T-helper 1 cell treated with Interleukin-12 subunit alpha and Interleukin-12 subunit beta and Interleukin-4 antibody, amounts not matched to agents 30 μg/mL and 1 μg/mL, for 36 hours (primary cell): ENCODE measurements at regions not wholly inside any gene's neighbourhood (a gene's known extent, or its start where the extent isn't known, plus 50 kb on each side); places are given as distances from the start of the nearest gene placed in this dataset.
"Not testable (repeated sequence)": the region's sequence is repeated elsewhere in the genome, so short reads cannot be mapped to it uniquely, and the experiment has no call there.

Source experiments
- H3K27ac Mint-ChIP-seq: one replicate; pipeline ENCODE4 v1.8.0; 2021; ENCODE audit warnings: mild to moderate bottlenecking, mixed read lengths
- H3K27me3 Mint-ChIP-seq: one replicate; pipeline ENCODE4 v1.8.0; 2021; ENCODE audit warnings: low read depth, mixed read lengths
- H3K36me3 Mint-ChIP-seq: one replicate; pipeline ENCODE4 v1.8.0; 2021; ENCODE audit warnings: low read depth, mixed read lengths
- H3K4me1 Mint-ChIP-seq: one replicate; pipeline ENCODE4 v1.8.0; 2021; ENCODE audit warnings: low read depth, mixed read lengths
- H3K4me3 Mint-ChIP-seq: one replicate; pipeline ENCODE4 v1.8.0; 2021; ENCODE audit warnings: mild to moderate bottlenecking, moderate library complexity, mixed read lengths
- H3K9me3 Mint-ChIP-seq: one replicate; pipeline ENCODE4 v1.8.0; 2021; ENCODE audit warnings: mixed read lengths

DNA sequence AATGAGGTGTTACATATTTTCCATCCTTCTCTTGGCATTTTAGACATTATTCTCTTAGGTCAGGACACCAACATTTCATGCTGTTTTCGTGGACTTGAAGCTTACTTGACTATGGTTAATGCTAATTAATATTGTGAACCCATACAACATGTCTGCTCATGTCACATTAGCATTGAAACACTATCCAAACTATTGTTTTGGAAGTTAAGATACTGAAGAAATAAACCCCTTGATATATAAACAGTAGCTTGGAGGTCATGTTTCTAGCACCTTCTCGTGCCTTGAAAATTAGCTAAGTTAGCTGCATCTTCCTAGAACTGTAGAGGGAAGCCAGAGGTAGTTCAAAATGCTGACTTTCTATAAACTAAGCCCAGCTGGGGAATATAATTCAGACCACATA is 288.8 kb downstream of the LTN1 start:
- H3K27me3 Mint-ChIP-seq = no peaks in the 10 kb centered on the region
- no peak overlapping the region for H3K27ac Mint-ChIP-seq
- H3K4me1 Mint-ChIP-seq = no peaks in the 10 kb centered on the region
- H3K36me3 Mint-ChIP-seq = peaks cover 7% of the 10 kb centered on the region
- peaks cover 18% of the 10 kb centered on the region for H3K9me3 Mint-ChIP-seq
- H3K4me3 Mint-ChIP-seq = no peak overlapping the region

DNA sequence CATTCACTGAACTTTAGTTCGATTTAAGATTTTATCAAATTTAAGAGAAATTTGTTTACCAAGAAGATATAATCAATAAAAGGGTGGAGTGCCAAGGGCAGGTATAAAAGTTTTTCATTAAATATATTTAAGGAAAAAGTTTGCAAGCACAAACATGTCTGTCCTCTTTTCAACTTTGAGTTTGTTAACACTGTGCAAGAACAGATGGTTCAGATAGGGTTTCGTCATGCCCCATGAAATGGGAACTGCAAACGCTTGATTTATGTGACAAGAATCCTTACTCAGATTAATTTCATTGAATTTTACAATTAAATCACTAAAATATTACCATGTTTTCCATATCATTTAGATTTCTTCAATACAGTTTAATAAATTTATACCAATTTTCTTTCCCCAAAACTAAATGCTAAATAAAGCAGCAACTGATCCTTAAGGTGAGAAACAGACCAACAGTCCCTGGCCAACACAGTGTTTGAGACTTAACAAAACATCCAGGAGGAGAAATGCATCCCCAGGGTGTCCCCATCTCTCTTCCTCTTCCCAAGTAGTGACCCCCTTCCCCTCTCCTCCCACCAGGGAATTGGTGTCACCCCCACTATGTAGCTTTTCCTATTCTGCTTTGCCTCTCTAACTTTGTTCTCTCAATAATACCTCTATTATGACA is 292.9 kb downstream of the LTN1 start:
- Mint-ChIP-seq H3K27me3 (no peaks in the 10 kb centered on the region), H3K9me3 (peaks cover 15% of the 10 kb centered on the region), H3K4me1 (no peaks in the 10 kb centered on the region), H3K27ac (no peak overlapping the region), H3K4me3 (no peak overlapping the region), H3K36me3 (peaks cover 5% of the 10 kb centered on the region)

DNA sequence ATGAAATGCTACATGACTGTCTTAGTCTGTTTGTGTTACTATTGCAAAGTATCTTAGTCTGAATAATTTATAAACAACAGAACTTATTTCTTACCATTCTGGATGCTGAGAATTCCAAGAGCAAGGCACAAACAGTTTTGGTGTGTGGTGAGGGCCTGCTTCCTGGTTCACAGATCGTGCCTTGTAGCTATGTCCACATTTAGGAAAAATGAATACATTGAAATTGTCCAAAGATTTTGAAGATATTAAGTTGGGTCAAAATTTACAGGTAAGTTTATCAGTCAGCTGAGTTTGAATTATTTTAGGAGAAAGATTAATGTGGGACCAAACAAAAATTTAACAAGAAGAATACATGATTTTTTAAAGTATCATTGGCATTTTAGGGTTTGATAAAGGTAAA is 293.5 kb downstream of the LTN1 start:
- peaks cover 15% of the 10 kb centered on the region for H3K9me3 Mint-ChIP-seq

DNA sequence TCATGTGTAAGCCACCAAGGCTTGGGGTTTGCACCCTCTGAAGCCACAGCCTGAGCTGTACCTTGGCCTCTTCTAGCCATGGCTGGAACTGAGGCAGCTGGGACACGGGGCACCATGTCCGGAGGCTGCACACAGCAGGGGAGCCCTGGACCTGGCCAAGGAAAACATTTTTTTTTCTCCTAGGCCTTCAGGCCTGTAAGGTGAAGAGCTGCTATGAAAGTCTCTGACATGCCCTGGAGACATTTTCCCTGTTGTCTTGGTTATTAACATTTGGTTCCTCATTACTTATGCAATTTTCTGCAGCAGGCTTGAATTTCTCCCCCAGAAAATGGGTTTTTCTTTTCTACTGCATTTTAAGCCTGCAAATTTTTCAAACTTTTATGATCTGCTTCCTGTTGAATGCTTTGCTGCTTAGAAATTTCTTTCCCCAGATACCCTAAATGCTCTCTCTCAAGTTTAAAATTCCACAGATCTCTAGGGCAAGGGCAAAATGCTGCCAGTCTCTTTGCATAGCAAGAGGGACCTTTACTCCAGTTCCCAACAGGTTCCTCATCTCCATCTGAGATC is 295.8 kb downstream of the LTN1 start:
- no peaks in the 10 kb centered on the region for H3K36me3 Mint-ChIP-seq
- no peak overlapping the region for H3K27ac Mint-ChIP-seq
- no peak overlapping the region for H3K4me3 Mint-ChIP-seq
- H3K4me1 Mint-ChIP-seq = no peaks in the 10 kb centered on the region
- H3K27me3 Mint-ChIP-seq = no peaks in the 10 kb centered on the region
- H3K9me3 Mint-ChIP-seq = peaks cover 2% of the 10 kb centered on the region

More for the DNA sequence above, 293.5 kb downstream of the LTN1 start:
- Mint-ChIP-seq H3K4me3 (no peak overlapping the region), H3K27ac (no peak overlapping the region), H3K36me3 (peaks cover 5% of the 10 kb centered on the region), H3K4me1 (no peaks in the 10 kb centered on the region), H3K27me3 (no peaks in the 10 kb centered on the region)

DNA sequence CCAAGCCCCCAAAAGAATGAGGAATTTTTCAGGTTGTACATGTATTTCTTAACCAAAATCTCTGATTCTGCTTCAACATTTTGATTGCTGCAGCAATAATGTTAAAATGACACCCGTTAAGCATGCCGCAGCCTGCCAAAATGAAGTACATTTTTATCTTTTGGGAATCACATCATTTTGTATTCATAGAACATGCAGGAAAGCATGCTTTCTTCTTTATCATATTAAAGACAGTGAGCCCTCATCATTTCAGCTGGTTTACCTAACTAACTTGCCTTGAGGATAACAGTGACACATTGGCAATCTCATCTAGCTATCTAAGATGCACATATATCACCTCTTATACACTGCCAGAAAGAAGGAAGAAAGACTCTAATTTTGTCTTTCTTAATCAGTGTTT is 299.2 kb downstream of the LTN1 start:
- Mint-ChIP-seq H3K4me3 (no peak overlapping the region), H3K9me3 (no peaks in the 10 kb centered on the region), H3K27ac (no peak overlapping the region), H3K27me3 (no peaks in the 10 kb centered on the region), H3K36me3 (no peaks in the 10 kb centered on the region), H3K4me1 (no peaks in the 10 kb centered on the region)

DNA sequence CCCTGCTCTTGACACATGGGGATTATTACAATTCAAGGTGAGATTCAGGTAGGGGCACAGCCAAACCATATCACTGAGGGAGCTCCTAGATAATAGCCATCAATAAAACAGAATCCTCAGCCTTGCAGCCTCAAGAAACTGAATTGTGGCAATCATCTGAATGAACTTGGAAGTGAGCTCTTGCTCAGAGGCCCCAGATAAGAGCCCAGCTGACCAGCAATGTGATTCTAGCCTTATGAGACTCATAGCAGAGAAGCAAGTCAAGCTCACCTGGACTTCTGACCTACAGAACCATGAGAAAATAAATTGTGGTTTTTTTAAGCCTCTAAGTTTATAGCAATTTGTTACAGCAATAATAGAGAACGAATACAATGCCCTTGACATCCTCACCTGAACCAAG is 302.5 kb downstream of the LTN1 start:
- no peak overlapping the region for H3K4me3 Mint-ChIP-seq
- no peaks in the 10 kb centered on the region for H3K9me3 Mint-ChIP-seq
- no peak overlapping the region for H3K27ac Mint-ChIP-seq
- no peaks in the 10 kb centered on the region for H3K27me3 Mint-ChIP-seq
- peaks cover 2% of the 10 kb centered on the region for H3K4me1 Mint-ChIP-seq
- H3K36me3 Mint-ChIP-seq = no peaks in the 10 kb centered on the region

DNA sequence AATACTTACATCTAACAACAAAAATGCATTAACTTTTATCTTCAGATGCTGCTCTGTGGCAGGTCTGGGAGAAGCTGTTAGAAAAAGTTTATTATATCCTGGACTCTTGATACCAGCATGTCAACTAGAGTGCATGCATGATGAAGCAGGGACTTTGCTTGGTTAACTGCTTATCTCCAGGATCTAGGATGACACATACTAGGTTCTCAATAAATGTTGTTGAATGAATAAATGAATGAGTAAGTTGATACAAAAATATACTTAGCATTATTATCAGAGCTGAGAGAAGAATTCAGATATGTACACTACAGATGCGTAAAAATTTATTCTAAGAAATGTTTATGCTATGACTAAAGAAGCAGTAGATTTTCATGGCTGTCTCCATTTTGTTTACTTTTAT is 304.3 kb downstream of the LTN1 start:
- peaks cover 2% of the 10 kb centered on the region for H3K36me3 Mint-ChIP-seq
- H3K27ac Mint-ChIP-seq = no peak overlapping the region
- peaks cover 2% of the 10 kb centered on the region for H3K4me1 Mint-ChIP-seq
- H3K27me3 Mint-ChIP-seq = no peaks in the 10 kb centered on the region
- H3K4me3 Mint-ChIP-seq = no peak overlapping the region
- peaks cover 3% of the 10 kb centered on the region for H3K9me3 Mint-ChIP-seq

DNA sequence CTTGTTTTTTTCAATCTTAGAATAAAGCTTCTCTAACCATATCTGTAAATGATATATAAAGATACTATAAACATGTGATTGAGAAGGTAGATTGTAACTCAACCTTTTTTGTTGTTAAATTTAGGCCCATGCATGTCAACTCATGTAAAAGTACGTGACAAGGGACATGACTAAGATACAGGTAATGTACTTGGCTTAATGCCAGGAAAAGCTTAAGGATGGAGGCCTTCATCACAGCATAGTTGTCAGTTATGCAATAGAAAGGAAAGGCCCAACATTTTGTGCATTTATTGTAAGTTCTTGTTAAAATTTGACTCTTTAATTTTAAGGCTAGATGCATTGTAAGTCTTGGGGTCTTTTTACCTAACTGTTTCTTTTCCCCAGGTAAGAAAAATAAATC is 305.1 kb downstream of the LTN1 start:
- Mint-ChIP-seq H3K27me3 (no peaks in the 10 kb centered on the region), H3K4me3 (no peak overlapping the region), H3K9me3 (peaks cover 3% of the 10 kb centered on the region), H3K27ac (no peak overlapping the region), H3K36me3 (peaks cover 2% of the 10 kb centered on the region), H3K4me1 (peaks cover 2% of the 10 kb centered on the region)

DNA sequence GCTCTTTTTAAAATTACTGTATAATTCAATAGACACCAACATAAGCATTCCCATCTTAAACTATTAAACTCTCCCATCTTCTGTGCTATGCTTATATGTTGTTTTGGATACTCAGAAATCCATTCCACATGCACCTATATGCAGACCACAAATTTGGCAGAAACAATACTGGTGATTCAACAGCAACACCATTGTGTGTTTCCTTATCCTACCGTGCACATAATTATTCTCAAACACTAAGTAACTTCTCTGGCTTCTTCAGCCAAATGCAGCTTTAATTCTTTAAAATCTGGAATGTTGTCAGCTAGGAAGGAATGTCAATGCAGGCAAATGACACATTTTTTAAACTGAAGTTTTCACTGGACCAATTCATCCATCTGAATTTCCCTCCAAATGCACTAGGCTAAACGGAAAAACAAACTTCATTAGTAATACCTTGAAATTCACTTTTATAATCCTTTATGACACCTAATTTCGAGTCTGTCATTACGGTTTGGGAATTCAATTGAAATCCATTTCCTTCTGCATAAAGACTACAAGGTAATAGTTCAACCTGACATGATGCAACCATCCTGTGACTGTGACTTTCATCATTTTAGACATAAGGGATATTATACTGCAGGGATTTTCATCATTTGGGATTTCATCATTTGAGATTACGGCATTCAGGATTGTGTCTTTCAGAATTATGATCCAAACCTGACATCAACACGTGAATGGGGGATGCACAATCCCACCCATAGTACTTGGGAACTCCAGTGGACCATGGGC is 308.5 kb downstream of the LTN1 start:
- Mint-ChIP-seq H3K4me1 (peaks cover 3% of the 10 kb centered on the region), H3K4me3 (no peak overlapping the region), H3K9me3 (peaks cover 6% of the 10 kb centered on the region), H3K27me3 (no peaks in the 10 kb centered on the region), H3K27ac (no peak overlapping the region), H3K36me3 (peaks cover 2% of the 10 kb centered on the region)

DNA sequence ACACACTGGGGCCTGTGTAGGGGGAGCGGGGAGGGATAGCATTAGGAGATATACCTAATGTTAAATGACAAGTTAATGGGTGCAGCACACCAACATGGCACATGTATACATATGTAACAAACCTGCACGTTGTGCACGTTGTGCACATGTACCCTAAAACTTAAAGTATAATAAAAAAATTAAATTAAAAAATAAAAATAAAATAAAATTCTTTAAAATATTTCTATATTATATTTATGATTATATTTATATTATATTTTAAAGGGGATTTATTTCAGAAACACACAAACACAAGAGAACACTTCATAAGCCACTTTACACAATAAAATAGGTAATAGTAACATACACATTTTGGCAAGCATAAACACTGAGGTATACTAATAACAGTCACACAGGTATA is 309.8 kb downstream of the LTN1 start:
- H3K27me3 Mint-ChIP-seq, H3K4me3 Mint-ChIP-seq, H3K27ac Mint-ChIP-seq, H3K36me3 Mint-ChIP-seq, H3K4me1 Mint-ChIP-seq: not testable (repeated sequence)
- H3K9me3 Mint-ChIP-seq = peaks cover 12% of the 10 kb centered on the region

DNA sequence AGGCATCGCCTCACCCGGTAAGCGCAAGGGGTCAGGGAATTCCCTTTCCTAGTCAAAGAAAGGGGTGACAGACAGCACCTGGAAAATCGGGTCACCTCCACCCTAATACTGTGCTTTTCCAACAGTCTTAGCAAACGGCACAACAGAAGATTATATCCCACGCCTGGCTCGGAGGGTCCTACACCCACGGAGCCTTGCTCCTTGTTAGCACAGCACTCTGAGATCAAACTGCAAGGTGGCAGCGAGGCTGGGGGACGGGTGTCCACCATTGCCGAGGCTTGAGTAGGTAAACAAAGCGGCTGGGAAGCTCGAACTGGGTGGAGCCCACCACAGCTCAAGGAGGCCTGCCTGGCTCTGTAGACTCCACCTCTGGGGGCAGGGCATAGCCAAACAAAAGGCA is 315.6 kb downstream of the LTN1 start:
- not testable (repeated sequence) for H3K27ac Mint-ChIP-seq, H3K27me3 Mint-ChIP-seq, H3K9me3 Mint-ChIP-seq, H3K36me3 Mint-ChIP-seq, H3K4me1 Mint-ChIP-seq, H3K4me3 Mint-ChIP-seq

DNA sequence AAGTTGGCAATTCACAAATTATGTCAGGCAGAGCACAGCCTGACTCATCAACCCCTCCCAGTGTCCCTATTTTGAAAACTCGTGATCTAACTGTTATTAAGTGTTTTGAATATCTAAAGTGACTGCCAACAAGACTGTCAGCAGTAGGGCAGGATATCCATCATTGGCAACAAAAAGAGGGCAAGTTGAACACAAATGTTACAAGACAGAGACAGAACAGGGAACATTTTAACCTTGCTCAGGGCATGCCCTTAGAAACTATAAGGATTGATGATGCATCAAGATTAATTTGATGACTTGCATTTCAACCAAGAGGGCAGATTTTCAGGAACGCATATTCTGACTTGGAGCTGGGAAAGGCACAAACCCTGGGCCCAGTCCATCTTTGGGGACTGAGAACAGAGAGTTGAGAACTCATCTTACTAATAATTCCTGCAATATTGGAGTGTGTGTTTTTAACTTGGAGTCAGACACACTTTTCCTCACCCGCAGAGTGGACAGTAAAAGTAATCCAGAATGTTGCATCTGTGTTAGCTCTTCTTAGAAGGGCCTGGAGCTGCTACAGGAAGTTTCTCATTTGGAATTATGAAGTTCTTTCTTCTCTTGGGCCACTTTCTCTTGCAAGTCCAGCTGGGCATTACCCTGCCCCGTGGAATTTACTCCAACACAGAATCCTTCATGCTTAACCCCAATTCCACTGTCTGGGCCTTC is 317.2 kb downstream of the LTN1 start:
- H3K4me3 Mint-ChIP-seq = no peak overlapping the region
- H3K4me1 Mint-ChIP-seq = peaks cover 1% of the 10 kb centered on the region
- no peaks in the 10 kb centered on the region for H3K36me3 Mint-ChIP-seq
- no peaks in the 10 kb centered on the region for H3K27me3 Mint-ChIP-seq
- H3K27ac Mint-ChIP-seq = no peak overlapping the region
- H3K9me3 Mint-ChIP-seq = peaks cover 12% of the 10 kb centered on the region

DNA sequence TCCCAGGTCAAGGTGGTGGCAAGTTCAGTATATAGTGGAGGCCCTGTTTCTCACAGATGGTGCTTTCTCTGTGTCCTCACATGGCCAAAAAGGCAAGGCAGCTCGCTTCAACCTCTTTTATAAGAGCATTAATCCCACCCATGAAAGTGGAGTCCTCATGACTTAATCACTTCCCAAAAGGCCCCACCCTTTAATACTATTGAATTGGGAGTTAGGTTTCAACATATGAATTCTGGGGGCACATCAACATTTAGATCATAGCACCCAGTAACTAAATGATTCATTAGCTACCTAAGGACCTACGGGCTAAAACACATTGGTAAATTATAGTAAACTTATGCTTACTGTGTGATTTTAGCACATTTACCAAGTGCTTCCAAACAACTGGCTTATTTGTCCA is 317.9 kb downstream of the LTN1 start:
- Mint-ChIP-seq H3K4me1 (no peaks in the 10 kb centered on the region), H3K9me3 (peaks cover 11% of the 10 kb centered on the region), H3K36me3 (no peaks in the 10 kb centered on the region)

DNA sequence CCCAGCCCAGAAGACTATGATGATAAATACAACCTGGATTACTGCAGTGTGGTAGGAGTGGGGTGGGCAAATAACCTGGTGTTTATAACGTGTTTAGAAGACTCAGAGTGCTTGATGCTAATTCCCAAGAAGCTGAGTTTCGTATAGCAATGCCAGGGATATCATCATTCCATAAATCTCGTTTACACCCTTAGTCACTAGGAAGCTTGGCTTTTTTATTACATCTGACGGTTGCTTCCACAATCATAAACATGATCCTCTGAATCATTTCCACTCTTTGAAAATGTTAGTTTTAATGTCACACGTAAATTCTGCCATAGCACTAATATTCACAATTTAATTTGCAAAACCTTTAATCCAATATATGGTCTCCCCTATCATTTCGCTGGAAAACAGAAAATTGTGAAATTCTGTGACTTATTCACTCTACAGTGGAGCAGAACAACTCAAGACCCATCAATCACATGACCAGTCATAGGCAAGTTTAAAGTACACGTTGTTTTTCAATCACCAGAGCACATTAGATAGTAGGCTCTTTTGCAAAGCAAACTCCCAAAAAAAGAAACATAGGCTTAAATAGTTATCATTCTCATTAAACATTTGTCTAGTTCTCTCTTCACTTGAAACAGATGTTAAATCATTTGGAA is 321.0 kb downstream of the LTN1 start:
- peaks cover 6% of the 10 kb centered on the region for H3K9me3 Mint-ChIP-seq
- peaks cover 2% of the 10 kb centered on the region for H3K36me3 Mint-ChIP-seq
- no peaks in the 10 kb centered on the region for H3K27me3 Mint-ChIP-seq
- H3K27ac Mint-ChIP-seq = no peak overlapping the region
- peaks cover 2% of the 10 kb centered on the region for H3K4me1 Mint-ChIP-seq
- no peak overlapping the region for H3K4me3 Mint-ChIP-seq

More for the DNA sequence above, 317.9 kb downstream of the LTN1 start:
- Mint-ChIP-seq H3K4me3 (no peak overlapping the region), H3K27me3 (no peaks in the 10 kb centered on the region), H3K27ac (no peak overlapping the region)
